ENCODE measurements at regions not wholly inside any gene's neighbourhood (a gene's known extent, or its start where the extent isn't known, plus 50 kb on each side); places are given as distances from the start of the nearest gene placed in this dataset.

DNA sequence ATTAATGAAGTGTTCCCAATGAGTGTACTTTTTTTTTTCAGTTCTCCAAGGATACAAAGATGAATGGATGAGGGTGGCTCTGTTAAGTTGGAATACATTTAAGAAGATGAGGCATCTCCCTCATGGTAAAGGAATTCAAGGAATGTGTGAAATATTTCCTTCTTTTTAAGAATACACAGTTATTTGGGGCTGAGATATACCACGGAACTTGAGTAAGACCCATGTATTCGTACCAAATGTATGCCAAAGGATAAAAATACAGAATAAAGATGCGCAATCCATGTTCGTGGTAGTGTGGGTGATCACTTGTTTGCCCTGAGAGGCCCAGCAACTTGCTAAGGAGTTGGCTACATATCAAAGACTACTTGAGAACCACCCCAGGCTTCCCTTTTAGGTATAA lies 164.2 kb upstream of the TCF21 start:
- no peaks in the 10 kb centered on the region for H3K36me3 ChIP-seq (ENCODE audit: control insufficient read depth in 4 of 4, insufficient read depth in 3 of 4, low read depth in 1 of 4, low read length in 3 of 4)
- no peaks in the 10 kb centered on the region for H3K4me1 ChIP-seq (ENCODE audit: control insufficient read depth in 4 of 4, insufficient read depth in 4 of 4, low read length in 3 of 4)
- H3K27ac ChIP-seq (ENCODE audit: low read depth in 1 of 2, low read length in 2 of 2), result no peak overlapping the region
- no peak for TF ChIP-seq RAD21 (IDR thresholded peaks at IDR 0.05)
- H3K27me3 ChIP-seq (ENCODE audit: control insufficient read depth in 4 of 4, insufficient read depth in 4 of 4, low read length in 3 of 4), result no peaks in the 10 kb centered on the region
- H3K9me3 ChIP-seq (ENCODE audit: control insufficient read depth in 4 of 4, low read length in 3 of 4), result peaks cover 0 to 13% (median 7%) of the 10 kb centered on the region in 4 donors
- DNase-seq (ENCODE audit: low spot score), result no peak
- 82% methylated on average over 4 of the region's 4 CpGs for WGBS
- H3K9ac ChIP-seq (ENCODE audit: low read depth in 1 of 2, low read length in 2 of 2), result no peak overlapping the region
- H3K4me3 ChIP-seq (ENCODE audit: low read depth in 1 of 3, low read length in 3 of 3), result no peak overlapping the region

DNA sequence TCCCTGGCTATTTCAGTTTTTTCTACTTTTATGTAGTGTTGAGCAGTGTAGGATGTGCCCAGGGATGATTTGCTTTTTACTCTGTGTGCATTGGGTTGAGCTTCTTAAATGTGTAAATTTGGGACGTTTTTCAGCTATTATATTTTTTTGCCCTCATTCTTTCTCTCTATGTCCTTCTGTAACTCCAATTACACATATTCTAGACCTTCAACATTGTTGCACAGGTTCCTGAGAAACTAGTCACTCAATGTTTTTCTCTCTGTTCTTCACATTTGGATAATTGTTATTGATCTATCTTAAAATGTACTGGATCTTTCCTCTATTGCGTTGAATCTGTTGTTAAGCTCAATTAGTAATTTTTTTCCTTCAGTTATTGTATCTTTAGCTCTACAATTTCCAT lies 162.7 kb upstream of the TCF21 start:
- Histone ChIP-seq H3K9me3 (ENCODE audit: control insufficient read depth in 4 of 4, low read length in 3 of 4) (peaks cover 0 to 13% (median 7%) of the 10 kb centered on the region in 4 donors), H3K36me3 (ENCODE audit: control insufficient read depth in 4 of 4, insufficient read depth in 3 of 4, low read depth in 1 of 4, low read length in 3 of 4) (no peaks in the 10 kb centered on the region), H3K4me3 (ENCODE audit: low read depth in 1 of 3, low read length in 3 of 3) (no peak overlapping the region), H3K27me3 (ENCODE audit: control insufficient read depth in 4 of 4, insufficient read depth in 4 of 4, low read length in 3 of 4) (no peaks in the 10 kb centered on the region), H3K9ac (ENCODE audit: low read depth in 1 of 2, low read length in 2 of 2) (no peak overlapping the region), H3K4me1 (ENCODE audit: control insufficient read depth in 4 of 4, insufficient read depth in 4 of 4, low read length in 3 of 4) (no peaks in the 10 kb centered on the region), H3K27ac (ENCODE audit: low read depth in 1 of 2, low read length in 2 of 2) (no peak overlapping the region)
- no peak for DNase-seq (ENCODE audit: low spot score)
- TF ChIP-seq JUND (IDR thresholded peaks at IDR 0.05) (no peak), YY1 (IDR thresholded peaks at IDR 0.05) (no peak), HNF4A (conservative IDR thresholded peaks at IDR 0.05) (no peak), FOXA1 (IDR thresholded peaks at IDR 0.05) (no peak), CTCF (IDR thresholded peaks at IDR 0.05; ENCODE audit: low read depth, low read length, missing input control) (no peak), FOXA2 (IDR thresholded peaks at IDR 0.05) (no peak), NR2F2 (IDR thresholded peaks at IDR 0.05) (no peak), HNF4G (IDR thresholded peaks at IDR 0.05) (no peak), RAD21 (IDR thresholded peaks at IDR 0.05) (no peak), GABPA (IDR thresholded peaks at IDR 0.05 in 1 of 2, conservative IDR thresholded peaks at IDR 0.05 in 1 of 2) (no peak), EGR1 (IDR thresholded peaks at IDR 0.05; ENCODE audit: low read depth in 2 of 2) (no peak), TAF1 (conservative IDR thresholded peaks at IDR 0.05) (no peak)
- TF ChIP-seq, protein P1, sequence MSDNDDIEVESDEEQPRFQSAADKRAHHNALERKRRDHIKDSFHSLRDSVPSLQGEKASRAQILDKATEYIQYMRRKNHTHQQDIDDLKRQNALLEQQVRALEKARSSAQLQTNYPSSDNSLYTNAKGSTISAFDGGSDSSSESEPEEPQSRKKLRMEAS (IDR thresholded peaks at IDR 0.05), result no peak
- TF ChIP-seq, protein P2, sequence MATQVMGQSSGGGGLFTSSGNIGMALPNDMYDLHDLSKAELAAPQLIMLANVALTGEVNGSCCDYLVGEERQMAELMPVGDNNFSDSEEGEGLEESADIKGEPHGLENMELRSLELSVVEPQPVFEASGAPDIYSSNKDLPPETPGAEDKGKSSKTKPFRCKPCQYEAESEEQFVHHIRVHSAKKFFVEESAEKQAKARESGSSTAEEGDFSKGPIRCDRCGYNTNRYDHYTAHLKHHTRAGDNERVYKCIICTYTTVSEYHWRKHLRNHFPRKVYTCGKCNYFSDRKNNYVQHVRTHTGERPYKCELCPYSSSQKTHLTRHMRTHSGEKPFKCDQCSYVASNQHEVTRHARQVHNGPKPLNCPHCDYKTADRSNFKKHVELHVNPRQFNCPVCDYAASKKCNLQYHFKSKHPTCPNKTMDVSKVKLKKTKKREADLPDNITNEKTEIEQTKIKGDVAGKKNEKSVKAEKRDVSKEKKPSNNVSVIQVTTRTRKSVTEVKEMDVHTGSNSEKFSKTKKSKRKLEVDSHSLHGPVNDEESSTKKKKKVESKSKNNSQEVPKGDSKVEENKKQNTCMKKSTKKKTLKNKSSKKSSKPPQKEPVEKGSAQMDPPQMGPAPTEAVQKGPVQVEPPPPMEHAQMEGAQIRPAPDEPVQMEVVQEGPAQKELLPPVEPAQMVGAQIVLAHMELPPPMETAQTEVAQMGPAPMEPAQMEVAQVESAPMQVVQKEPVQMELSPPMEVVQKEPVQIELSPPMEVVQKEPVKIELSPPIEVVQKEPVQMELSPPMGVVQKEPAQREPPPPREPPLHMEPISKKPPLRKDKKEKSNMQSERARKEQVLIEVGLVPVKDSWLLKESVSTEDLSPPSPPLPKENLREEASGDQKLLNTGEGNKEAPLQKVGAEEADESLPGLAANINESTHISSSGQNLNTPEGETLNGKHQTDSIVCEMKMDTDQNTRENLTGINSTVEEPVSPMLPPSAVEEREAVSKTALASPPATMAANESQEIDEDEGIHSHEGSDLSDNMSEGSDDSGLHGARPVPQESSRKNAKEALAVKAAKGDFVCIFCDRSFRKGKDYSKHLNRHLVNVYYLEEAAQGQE (IDR thresholded peaks at IDR 0.05), result no peak
- 66% methylated on average over 2 of the region's 2 CpGs for WGBS

GRCh38 chr6:133730881-133731280 lies 158.0 kb upstream of the TCF21 start:
- WGBS, result 50% methylated on average over 4 of the region's 4 CpGs
- H3K4me1 ChIP-seq (ENCODE audit: control insufficient read depth in 4 of 4, insufficient read depth in 4 of 4, low read length in 3 of 4), result no peaks in the 10 kb centered on the region
- no peak for DNase-seq (ENCODE audit: low spot score)
- H3K9me3 ChIP-seq (ENCODE audit: control insufficient read depth in 4 of 4, low read length in 3 of 4), result peaks cover 3 to 20% (median 9%) of the 10 kb centered on the region in 4 donors
- TF ChIP-seq, protein P2 (IDR thresholded peaks at IDR 0.05), result no peak
- TF ChIP-seq, protein P3, sequence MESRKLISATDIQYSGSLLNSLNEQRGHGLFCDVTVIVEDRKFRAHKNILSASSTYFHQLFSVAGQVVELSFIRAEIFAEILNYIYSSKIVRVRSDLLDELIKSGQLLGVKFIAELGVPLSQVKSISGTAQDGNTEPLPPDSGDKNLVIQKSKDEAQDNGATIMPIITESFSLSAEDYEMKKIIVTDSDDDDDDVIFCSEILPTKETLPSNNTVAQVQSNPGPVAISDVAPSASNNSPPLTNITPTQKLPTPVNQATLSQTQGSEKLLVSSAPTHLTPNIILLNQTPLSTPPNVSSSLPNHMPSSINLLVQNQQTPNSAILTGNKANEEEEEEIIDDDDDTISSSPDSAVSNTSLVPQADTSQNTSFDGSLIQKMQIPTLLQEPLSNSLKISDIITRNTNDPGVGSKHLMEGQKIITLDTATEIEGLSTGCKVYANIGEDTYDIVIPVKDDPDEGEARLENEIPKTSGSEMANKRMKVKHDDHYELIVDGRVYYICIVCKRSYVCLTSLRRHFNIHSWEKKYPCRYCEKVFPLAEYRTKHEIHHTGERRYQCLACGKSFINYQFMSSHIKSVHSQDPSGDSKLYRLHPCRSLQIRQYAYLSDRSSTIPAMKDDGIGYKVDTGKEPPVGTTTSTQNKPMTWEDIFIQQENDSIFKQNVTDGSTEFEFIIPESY (IDR thresholded peaks at IDR 0.05), result no peak
- TF ChIP-seq, protein P1 (IDR thresholded peaks at IDR 0.05), result no peak
- no peak for TF ChIP-seq EGR1 (IDR thresholded peaks at IDR 0.05; ENCODE audit: low read depth in 2 of 2)
- no peak for TF ChIP-seq GABPA (IDR thresholded peaks at IDR 0.05 in 1 of 2, conservative IDR thresholded peaks at IDR 0.05 in 1 of 2)
- no peak for TF ChIP-seq JUND (IDR thresholded peaks at IDR 0.05)
- TF ChIP-seq HNF4G (IDR thresholded peaks at IDR 0.05), result no peak
- no peaks in the 10 kb centered on the region for H3K27me3 ChIP-seq (ENCODE audit: control insufficient read depth in 4 of 4, insufficient read depth in 4 of 4, low read length in 3 of 4)
- no peak overlapping the region for H3K9ac ChIP-seq (ENCODE audit: low read depth in 1 of 2, low read length in 2 of 2)
- no peak overlapping the region for H3K4me3 ChIP-seq (ENCODE audit: low read depth in 1 of 3, low read length in 3 of 3)
- H3K27ac ChIP-seq (ENCODE audit: low read depth in 1 of 2, low read length in 2 of 2), result no peak overlapping the region
- no peaks in the 10 kb centered on the region for H3K36me3 ChIP-seq (ENCODE audit: control insufficient read depth in 4 of 4, insufficient read depth in 3 of 4, low read depth in 1 of 4, low read length in 3 of 4)
